ENCODE measurements at regions not wholly inside any gene's neighbourhood (a gene's known extent, or its start where the extent isn't known, plus 50 kb on each side); places are given as distances from the start of the nearest gene placed in this dataset.

- no peak for TF ChIP-seq ZNF462 (CRISPR knock-in tag; IDR thresholded peaks at IDR 0.05)
- no peak for TF ChIP-seq CTCF (conservative IDR thresholded peaks at IDR 0.05; ENCODE audit: low read depth in 2 of 2)
- TF ChIP-seq EZH2phosphoT487 (IDR thresholded peaks at IDR 0.05; ENCODE audit: unreplicated experiment): no peak
- TF ChIP-seq POLR2AphosphoS5 (IDR thresholded peaks at IDR 0.05; ENCODE audit: low read depth): no peak
- no peak for TF ChIP-seq ETS1 (IDR thresholded peaks at IDR 0.05)
- TF ChIP-seq EZH2 (IDR thresholded peaks at IDR 0.05; ENCODE audit: low read depth, unreplicated experiment): no peak
- no peak for TF ChIP-seq ZNF114 (CRISPR knock-in tag; IDR thresholded peaks at IDR 0.05)
- TF ChIP-seq JUNB (IDR thresholded peaks at IDR 0.05; ENCODE audit: unreplicated experiment): no peak
Observed at GRCh38 chr7:12984117-12984516, 296.7 kb downstream of the ARL4A start (continued).

All from GM23338 (cell line).